ENCODE measurements at regions not wholly inside any gene's neighbourhood (a gene's known extent, or its start where the extent isn't known, plus 50 kb on each side); places are given as distances from the start of the nearest gene placed in this dataset.

- TF ChIP-seq, protein P1, sequence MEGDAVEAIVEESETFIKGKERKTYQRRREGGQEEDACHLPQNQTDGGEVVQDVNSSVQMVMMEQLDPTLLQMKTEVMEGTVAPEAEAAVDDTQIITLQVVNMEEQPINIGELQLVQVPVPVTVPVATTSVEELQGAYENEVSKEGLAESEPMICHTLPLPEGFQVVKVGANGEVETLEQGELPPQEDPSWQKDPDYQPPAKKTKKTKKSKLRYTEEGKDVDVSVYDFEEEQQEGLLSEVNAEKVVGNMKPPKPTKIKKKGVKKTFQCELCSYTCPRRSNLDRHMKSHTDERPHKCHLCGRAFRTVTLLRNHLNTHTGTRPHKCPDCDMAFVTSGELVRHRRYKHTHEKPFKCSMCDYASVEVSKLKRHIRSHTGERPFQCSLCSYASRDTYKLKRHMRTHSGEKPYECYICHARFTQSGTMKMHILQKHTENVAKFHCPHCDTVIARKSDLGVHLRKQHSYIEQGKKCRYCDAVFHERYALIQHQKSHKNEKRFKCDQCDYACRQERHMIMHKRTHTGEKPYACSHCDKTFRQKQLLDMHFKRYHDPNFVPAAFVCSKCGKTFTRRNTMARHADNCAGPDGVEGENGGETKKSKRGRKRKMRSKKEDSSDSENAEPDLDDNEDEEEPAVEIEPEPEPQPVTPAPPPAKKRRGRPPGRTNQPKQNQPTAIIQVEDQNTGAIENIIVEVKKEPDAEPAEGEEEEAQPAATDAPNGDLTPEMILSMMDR (conservative IDR thresholded peaks at IDR 0.05 in 1 of 2, IDR thresholded peaks at IDR 0.05 in 1 of 2; ENCODE audit: extremely low read depth in 1 of 2, insufficient read depth in 1 of 2, low read depth in 1 of 2, low read length in 2 of 2): no peak
- TF ChIP-seq EZH2 (IDR thresholded peaks at IDR 0.05; ENCODE audit: borderline replicate concordance, low read length): no peak
These were observed 1570.0 kb upstream of the NUDT12 start for GRCh38 chr5:105132581-105132980.

All from mammary epithelial cell (primary cell).